ENCODE measurements at regions not wholly inside any gene's neighbourhood (a gene's known extent, or its start where the extent isn't known, plus 50 kb on each side); places are given as distances from the start of the nearest gene placed in this dataset.

- ATAC-seq (ENCODE audit: poor library complexity): no peak
- Mint-ChIP-seq H3K27ac (no peak overlapping the region), H3K4me3 (no peak overlapping the region), H3K36me3 (ENCODE audit: low read depth) (no peaks in the 10 kb centered on the region), H3K27me3 (peaks cover 12% of the 10 kb centered on the region), H3K9me3 (no peaks in the 10 kb centered on the region), H3K4me1 (ENCODE audit: low read depth) (no peaks in the 10 kb centered on the region)
- ChIA-PET POLR2A (no interaction called here), CTCF (no interaction called here)
- H3K4me3 ChIP-seq (ENCODE audit: low read length): no peak overlapping the region
- no peaks in the 10 kb centered on the region for H3K4me1 ChIP-seq (ENCODE audit: insufficient read depth, low read length)
- peaks cover 0 to 4% of the 10 kb centered on the region in 2 experiments for H3K27me3 ChIP-seq (ENCODE audit: control insufficient read depth in 1 of 2, insufficient read depth in 2 of 2, low read length in 2 of 2)
- no peaks in the 10 kb centered on the region for H3K9me3 ChIP-seq (ENCODE audit: control insufficient read depth in 1 of 2, insufficient read depth in 1 of 2, low read length in 2 of 2)
- DNase-seq: no peak
- H3K27ac ChIP-seq (ENCODE audit: low read depth in 1 of 2, low read length in 2 of 2): no peak overlapping the region
- H3K36me3 ChIP-seq (ENCODE audit: insufficient read depth, low read length): no peaks in the 10 kb centered on the region
- no peak for TF ChIP-seq CTCF (IDR thresholded peaks at IDR 0.05)
- intact Hi-C loops (cut with DNase I, micrococcal nuclease): no loop called here
Observed at GRCh38 chr1:94738371-94738770, 81.8 kb upstream of the SLC44A3 start.

GRCh38 chr1:94737124-94737998 lies 82.8 kb upstream of the SLC44A3 start:
- no peak for TF ChIP-seq CTCF (IDR thresholded peaks at IDR 0.05)
- Mint-ChIP-seq H3K36me3 (ENCODE audit: low read depth) (no peaks in the 10 kb centered on the region), H3K27ac (no peak overlapping the region), H3K27me3 (peaks cover 12% of the 10 kb centered on the region), H3K9me3 (no peaks in the 10 kb centered on the region), H3K4me3 (no peak overlapping the region), H3K4me1 (ENCODE audit: low read depth) (no peaks in the 10 kb centered on the region)
- DNase-seq (no peak), ATAC-seq (ENCODE audit: poor library complexity) (no peak)
- Histone ChIP-seq H3K27me3 (ENCODE audit: control insufficient read depth in 1 of 2, insufficient read depth in 2 of 2, low read length in 2 of 2) (peaks cover 0 to 4% of the 10 kb centered on the region in 2 experiments), H3K4me1 (ENCODE audit: insufficient read depth, low read length) (no peaks in the 10 kb centered on the region), H3K27ac (ENCODE audit: low read depth in 1 of 2, low read length in 2 of 2) (no peak overlapping the region), H3K9me3 (ENCODE audit: control insufficient read depth in 1 of 2, insufficient read depth in 1 of 2, low read length in 2 of 2) (no peaks in the 10 kb centered on the region), H3K4me3 (ENCODE audit: low read length) (no peak overlapping the region), H3K36me3 (ENCODE audit: insufficient read depth, low read length) (no peaks in the 10 kb centered on the region)
- CTCF ChIA-PET: no interaction called here
- intact Hi-C loops (cut with DNase I, micrococcal nuclease): no loop called here
- POLR2A ChIA-PET: no interaction called here

GRCh38 chr1:94736549-94736948 lies 83.6 kb upstream of the SLC44A3 start:
- Histone ChIP-seq H3K27me3 (ENCODE audit: control insufficient read depth in 1 of 2, insufficient read depth in 2 of 2, low read length in 2 of 2) (peaks cover 0 to 4% of the 10 kb centered on the region in 2 experiments), H3K9me3 (ENCODE audit: control insufficient read depth in 1 of 2, insufficient read depth in 1 of 2, low read length in 2 of 2) (no peaks in the 10 kb centered on the region), H3K4me1 (ENCODE audit: insufficient read depth, low read length) (no peaks in the 10 kb centered on the region), H3K4me3 (ENCODE audit: low read length) (no peak overlapping the region), H3K36me3 (ENCODE audit: insufficient read depth, low read length) (no peaks in the 10 kb centered on the region), H3K27ac (ENCODE audit: low read depth in 1 of 2, low read length in 2 of 2) (no peak overlapping the region)
- no peak overlapping the region for H3K4me3 Mint-ChIP-seq
- ATAC-seq (ENCODE audit: poor library complexity) (no peak), DNase-seq (no peak)
- peaks cover 12% of the 10 kb centered on the region for H3K27me3 Mint-ChIP-seq
- H3K27ac Mint-ChIP-seq: no peak overlapping the region
- no peaks in the 10 kb centered on the region for H3K36me3 Mint-ChIP-seq (ENCODE audit: low read depth)
- TF ChIP-seq CTCF (IDR thresholded peaks at IDR 0.05): no peak
- intact Hi-C loops (cut with DNase I, micrococcal nuclease): no loop called here
- H3K9me3 Mint-ChIP-seq: no peaks in the 10 kb centered on the region
- H3K4me1 Mint-ChIP-seq (ENCODE audit: low read depth): no peaks in the 10 kb centered on the region
- CTCF ChIA-PET: no interaction called here
- POLR2A ChIA-PET: no interaction called here

Data from CD4-positive, alpha-beta T cell (primary cell).